ENCODE measurements at regions not wholly inside any gene's neighbourhood (a gene's known extent, or its start where the extent isn't known, plus 50 kb on each side); places are given as distances from the start of the nearest gene placed in this dataset.

GRCh38 chr20:19015351-19016139 lies 196.9 kb upstream of the SLC24A3 start:
- TF ChIP-seq CTCF (IDR thresholded peaks at IDR 0.05) = no peak
- TF ChIP-seq POLR2AphosphoS5 (IDR thresholded peaks at IDR 0.05) = no peak

Data from breast epithelium (tissue), 3 donors.